Tibial nerve (tissue), 4 donors: ENCODE measurements at regions not wholly inside any gene's neighbourhood (a gene's known extent, or its start where the extent isn't known, plus 50 kb on each side); places are given as distances from the start of the nearest gene placed in this dataset.

Experiments
- CTCF ChIP-seq, 5 experiments: fragments of 200-600 bp in 3 of 5; fragments of 450-650 bp in 2 of 5; sonication (generic) in 3 of 5; IDR thresholded peaks; one replicate each; pipeline ENCODE4 v1.5.1; 2016 to 2019; ENCODE audit warnings: antibody characterized with exemption in 5 of 5, mild to moderate bottlenecking in 3 of 5, moderate library complexity in 2 of 5
- EP300 ChIP-seq, 2 donors: sonication (generic); formaldehyde crosslinking; IDR thresholded peaks; one replicate each; pipeline ENCODE4 v1.6.1; 2017; ENCODE audit warnings: antibody characterized with exemption in 2 of 2, mild to moderate bottlenecking in 1 of 2
- POLR2A ChIP-seq, 2 donors: fragments of 450-650 bp; IDR thresholded peaks; one replicate each; pipeline ENCODE4 v1.6.1; 2017; ENCODE audit warnings: antibody characterized with exemption in 2 of 2, mild to moderate bottlenecking in 2 of 2, moderate library complexity in 2 of 2

GRCh38 chr3:55178336-55178735 is 250.5 kb upstream of the LRTM1 start:
- TF ChIP-seq EP300 (IDR thresholded peaks at IDR 0.05) (no peak), CTCF (IDR thresholded peaks at IDR 0.05) (no peak), POLR2A (IDR thresholded peaks at IDR 0.05) (no peak)
